ENCODE measurements at regions not wholly inside any gene's neighbourhood (a gene's known extent, or its start where the extent isn't known, plus 50 kb on each side); places are given as distances from the start of the nearest gene placed in this dataset.

DNA sequence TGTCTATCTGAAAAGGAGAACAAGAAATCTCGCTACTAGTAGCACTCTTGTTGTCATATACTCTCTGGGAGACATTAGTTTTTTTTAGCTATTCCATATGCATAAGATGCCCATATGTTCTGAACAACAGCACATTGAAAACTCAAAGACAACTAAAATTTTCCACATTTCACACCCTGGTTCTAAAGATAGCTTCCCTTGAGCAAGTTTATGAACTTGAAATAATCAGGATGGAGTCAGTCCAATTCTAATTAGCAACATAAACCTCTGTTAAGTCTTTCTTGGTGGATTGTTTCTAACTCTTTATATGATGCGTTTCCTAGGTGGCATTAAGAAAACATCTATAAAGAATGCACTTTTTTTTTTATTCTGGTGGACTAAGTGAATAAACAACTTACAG lies 1095.3 kb downstream of the GRM8 start:
- no peak for TF ChIP-seq EZH2 (IDR thresholded peaks at IDR 0.05; ENCODE audit: insufficient read depth, low read length)
- TF ChIP-seq, protein P1, sequence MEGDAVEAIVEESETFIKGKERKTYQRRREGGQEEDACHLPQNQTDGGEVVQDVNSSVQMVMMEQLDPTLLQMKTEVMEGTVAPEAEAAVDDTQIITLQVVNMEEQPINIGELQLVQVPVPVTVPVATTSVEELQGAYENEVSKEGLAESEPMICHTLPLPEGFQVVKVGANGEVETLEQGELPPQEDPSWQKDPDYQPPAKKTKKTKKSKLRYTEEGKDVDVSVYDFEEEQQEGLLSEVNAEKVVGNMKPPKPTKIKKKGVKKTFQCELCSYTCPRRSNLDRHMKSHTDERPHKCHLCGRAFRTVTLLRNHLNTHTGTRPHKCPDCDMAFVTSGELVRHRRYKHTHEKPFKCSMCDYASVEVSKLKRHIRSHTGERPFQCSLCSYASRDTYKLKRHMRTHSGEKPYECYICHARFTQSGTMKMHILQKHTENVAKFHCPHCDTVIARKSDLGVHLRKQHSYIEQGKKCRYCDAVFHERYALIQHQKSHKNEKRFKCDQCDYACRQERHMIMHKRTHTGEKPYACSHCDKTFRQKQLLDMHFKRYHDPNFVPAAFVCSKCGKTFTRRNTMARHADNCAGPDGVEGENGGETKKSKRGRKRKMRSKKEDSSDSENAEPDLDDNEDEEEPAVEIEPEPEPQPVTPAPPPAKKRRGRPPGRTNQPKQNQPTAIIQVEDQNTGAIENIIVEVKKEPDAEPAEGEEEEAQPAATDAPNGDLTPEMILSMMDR (IDR thresholded peaks at IDR 0.05; ENCODE audit: insufficient read depth, low read depth, low read length), result no peak
- Histone ChIP-seq H3K27me3 (ENCODE audit: insufficient read depth, low read length) (no peaks in the 10 kb centered on the region), H3K27ac (ENCODE audit: low read depth, low read length) (no peak overlapping the region), H3K9ac (ENCODE audit: low read length) (no peak overlapping the region), H3K4me2 (ENCODE audit: low read length) (no peak overlapping the region), H3K79me2 (ENCODE audit: insufficient read depth, low read length) (no peaks in the 10 kb centered on the region), H3K9me3 (ENCODE audit: insufficient read depth, low read depth, low read length) (peaks cover 5% of the 10 kb centered on the region), H4K20me1 (ENCODE audit: insufficient read depth, low read length) (no peaks in the 10 kb centered on the region), H3K36me3 (ENCODE audit: insufficient read depth, low read length) (no peaks in the 10 kb centered on the region), H2AFZ (ENCODE audit: low read depth, low read length) (no peak overlapping the region), H3K4me1 (ENCODE audit: insufficient read depth, low read length) (no peaks in the 10 kb centered on the region), H3K4me3 (ENCODE audit: insufficient read depth, low read depth, low read length) (no peak overlapping the region)
- DNase-seq (ENCODE audit: low read depth) (no peak), FAIRE-seq (no peak)
- no peak overlapping the region for H3K27ac Mint-ChIP-seq (ENCODE audit: unreplicated experiment)
- no peak overlapping the region for H3K4me3 Mint-ChIP-seq (ENCODE audit: unreplicated experiment)
- no peaks in the 10 kb centered on the region for H3K4me1 Mint-ChIP-seq (ENCODE audit: low read depth, unreplicated experiment)
- H3K9me3 Mint-ChIP-seq (ENCODE audit: unreplicated experiment), result peaks cover 3% of the 10 kb centered on the region
- H3K27me3 Mint-ChIP-seq (ENCODE audit: low read depth, unreplicated experiment), result no peaks in the 10 kb centered on the region
- H3K36me3 Mint-ChIP-seq (ENCODE audit: low read depth, unreplicated experiment), result no peaks in the 10 kb centered on the region

DNA sequence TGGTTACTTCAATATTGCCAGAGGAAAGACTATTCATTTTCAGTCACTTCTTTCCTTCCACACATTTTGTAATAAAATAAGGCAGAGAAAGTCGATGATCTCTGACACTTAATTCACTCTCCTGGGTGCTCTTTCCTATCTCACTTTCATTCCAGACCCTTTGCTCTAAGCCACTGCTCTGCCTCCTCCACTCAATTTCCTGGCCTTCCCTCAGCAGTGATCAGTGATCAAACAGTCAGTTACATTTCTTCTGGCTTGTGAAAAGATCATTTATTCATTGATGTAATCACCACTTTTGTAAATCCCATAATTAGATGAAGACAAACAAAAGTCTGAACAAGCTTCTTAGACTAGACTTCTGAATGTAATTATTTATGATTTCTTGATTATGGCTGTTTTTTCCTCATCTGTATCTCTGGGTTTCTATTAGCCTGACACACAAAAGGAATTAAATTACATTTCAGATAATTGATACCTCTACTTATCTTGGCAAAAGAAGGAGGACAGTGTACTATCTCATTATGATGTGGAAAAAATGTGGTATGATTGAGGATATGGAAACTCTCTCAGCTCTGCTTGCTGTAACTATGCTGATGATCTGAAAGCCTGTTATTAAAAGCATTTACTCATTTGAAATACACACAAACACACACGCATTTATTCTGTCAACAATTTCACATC lies 1102.3 kb downstream of the GRM8 start:
- H3K4me2 ChIP-seq (ENCODE audit: low read length), result no peak overlapping the region
- Mint-ChIP-seq H3K4me3 (ENCODE audit: unreplicated experiment) (no peak overlapping the region), H3K27me3 (ENCODE audit: low read depth, unreplicated experiment) (no peaks in the 10 kb centered on the region), H3K36me3 (ENCODE audit: low read depth, unreplicated experiment) (no peaks in the 10 kb centered on the region), H3K27ac (ENCODE audit: unreplicated experiment) (no peak overlapping the region), H3K9me3 (ENCODE audit: unreplicated experiment) (no peaks in the 10 kb centered on the region), H3K4me1 (ENCODE audit: low read depth, unreplicated experiment) (no peaks in the 10 kb centered on the region)
- H3K9ac ChIP-seq (ENCODE audit: low read length), result no peak overlapping the region
- no peak overlapping the region for H2AFZ ChIP-seq (ENCODE audit: low read depth, low read length)
- no peaks in the 10 kb centered on the region for H3K4me1 ChIP-seq (ENCODE audit: insufficient read depth, low read length)
- H3K27me3 ChIP-seq (ENCODE audit: insufficient read depth, low read length), result no peaks in the 10 kb centered on the region
- no peak for TF ChIP-seq EZH2 (IDR thresholded peaks at IDR 0.05; ENCODE audit: insufficient read depth, low read length)
- TF ChIP-seq, protein P1 (IDR thresholded peaks at IDR 0.05; ENCODE audit: insufficient read depth, low read depth, low read length), result no peak
- H3K4me3 ChIP-seq (ENCODE audit: insufficient read depth, low read depth, low read length), result no peak overlapping the region
- no peaks in the 10 kb centered on the region for H3K36me3 ChIP-seq (ENCODE audit: insufficient read depth, low read length)
- no peak for FAIRE-seq
- no peaks in the 10 kb centered on the region for H4K20me1 ChIP-seq (ENCODE audit: insufficient read depth, low read length)
- H3K79me2 ChIP-seq (ENCODE audit: insufficient read depth, low read length), result no peaks in the 10 kb centered on the region
- no peaks in the 10 kb centered on the region for H3K9me3 ChIP-seq (ENCODE audit: insufficient read depth, low read depth, low read length)
- H3K27ac ChIP-seq (ENCODE audit: low read depth, low read length), result no peak overlapping the region
- DNase-seq (ENCODE audit: low read depth), result no peak

DNA sequence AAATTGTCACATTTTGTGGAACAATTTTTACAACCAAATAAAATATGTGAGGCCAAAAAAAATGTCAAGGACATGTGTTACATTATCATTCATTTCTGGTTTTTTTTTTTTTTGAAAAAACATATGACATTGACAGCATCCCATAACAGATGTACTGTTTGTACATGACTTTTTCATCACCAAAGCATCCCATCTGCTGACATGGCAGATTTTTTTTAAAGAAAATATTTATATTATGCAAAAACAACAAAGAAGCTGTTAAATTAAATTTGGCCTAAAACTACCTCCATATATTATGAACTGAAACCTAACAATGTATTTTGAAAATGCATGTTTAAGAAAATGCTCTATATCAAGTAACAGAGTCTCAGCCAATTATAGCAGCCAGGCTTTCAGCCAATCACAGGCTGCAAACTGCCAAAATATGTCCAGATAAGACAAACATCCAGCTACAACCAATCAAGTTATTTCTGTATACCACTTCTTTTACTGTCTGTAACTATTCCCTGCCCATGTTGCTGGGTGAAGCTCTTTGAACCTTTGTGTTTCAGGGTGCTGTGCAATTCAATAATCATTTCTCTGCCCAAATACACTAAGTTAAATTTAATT lies 1111.8 kb downstream of the GRM8 start:
- Histone ChIP-seq H3K4me2 (ENCODE audit: low read length) (no peak overlapping the region), H2AFZ (ENCODE audit: low read depth, low read length) (no peak overlapping the region), H3K79me2 (ENCODE audit: insufficient read depth, low read length) (no peaks in the 10 kb centered on the region), H3K36me3 (ENCODE audit: insufficient read depth, low read length) (no peaks in the 10 kb centered on the region), H3K9ac (ENCODE audit: low read length) (no peak overlapping the region), H3K9me3 (ENCODE audit: insufficient read depth, low read depth, low read length) (no peaks in the 10 kb centered on the region), H3K4me1 (ENCODE audit: insufficient read depth, low read length) (no peaks in the 10 kb centered on the region), H3K27me3 (ENCODE audit: insufficient read depth, low read length) (no peaks in the 10 kb centered on the region), H3K4me3 (ENCODE audit: insufficient read depth, low read depth, low read length) (no peak overlapping the region), H3K27ac (ENCODE audit: low read depth, low read length) (no peak overlapping the region), H4K20me1 (ENCODE audit: insufficient read depth, low read length) (no peaks in the 10 kb centered on the region)
- Mint-ChIP-seq H3K4me3 (ENCODE audit: unreplicated experiment) (no peak overlapping the region), H3K27me3 (ENCODE audit: low read depth, unreplicated experiment) (no peaks in the 10 kb centered on the region), H3K27ac (ENCODE audit: unreplicated experiment) (no peak overlapping the region), H3K4me1 (ENCODE audit: low read depth, unreplicated experiment) (no peaks in the 10 kb centered on the region), H3K36me3 (ENCODE audit: low read depth, unreplicated experiment) (no peaks in the 10 kb centered on the region), H3K9me3 (ENCODE audit: unreplicated experiment) (peaks cover 2% of the 10 kb centered on the region)
- FAIRE-seq, result no peak
- no peak for TF ChIP-seq EZH2 (IDR thresholded peaks at IDR 0.05; ENCODE audit: insufficient read depth, low read length)
- TF ChIP-seq, protein P1 (IDR thresholded peaks at IDR 0.05; ENCODE audit: insufficient read depth, low read depth, low read length), result no peak
- DNase-seq (ENCODE audit: low read depth), result no peak

Data from astrocyte (in vitro differentiated cells and primary cell).